Testis (tissue), 2 donors: ENCODE measurements at regions not wholly inside any gene's neighbourhood (a gene's known extent, or its start where the extent isn't known, plus 50 kb on each side); places are given as distances from the start of the nearest gene placed in this dataset.

Experiments used
- CTCF ChIP-seq, 3 experiments: fragments of 450-650 bp in 2 of 3; fragments of 200-600 bp in 1 of 3; sonication (generic) in 1 of 3; IDR thresholded peaks; one replicate each; pipeline ENCODE4 v1.5.1; 2016 to 2019; ENCODE audit warnings: antibody characterized with exemption in 3 of 3, mild to moderate bottlenecking in 2 of 3, moderate library complexity in 1 of 3
- POLR2A ChIP-seq: fragments of 450-650 bp; IDR thresholded peaks from one replicate; pipeline ENCODE4 v1.6.1; 2017; ENCODE audit warnings: antibody characterized with exemption, mild to moderate bottlenecking, moderate library complexity

DNA sequence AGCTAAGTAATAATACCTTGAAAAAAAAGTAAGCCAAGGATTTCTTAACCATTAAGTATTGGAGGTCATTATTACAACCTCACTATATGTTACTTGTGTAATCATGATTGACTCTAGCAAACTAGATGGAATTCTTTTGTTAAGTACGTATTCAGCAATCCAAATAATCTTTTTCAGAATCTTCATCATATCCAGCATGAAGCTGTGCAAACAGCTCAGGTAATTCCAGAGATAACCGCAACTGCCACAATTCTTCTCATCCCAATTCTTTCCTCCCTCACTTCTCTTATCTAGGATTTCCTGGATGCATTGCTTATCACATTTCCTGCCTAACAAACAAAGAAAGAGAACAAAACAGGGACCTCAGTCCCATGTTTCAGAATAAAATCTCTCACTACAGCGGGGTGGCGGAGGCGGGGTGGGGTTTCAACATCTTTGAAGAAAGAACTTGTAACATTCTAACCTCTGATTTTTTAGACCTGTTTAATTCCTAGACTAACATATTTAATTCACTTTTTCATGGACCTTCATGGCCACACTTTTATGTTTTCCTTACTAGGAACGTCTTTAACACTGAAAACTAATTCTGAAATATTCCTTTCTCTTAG lies 156.5 kb downstream of the POM121L12 start:
- TF ChIP-seq POLR2A (no peak), CTCF (IDR thresholded peaks at IDR 0.05) (no peak)
